Liver (tissue), 2 donors: ENCODE measurements at regions not wholly inside any gene's neighbourhood (a gene's known extent, or its start where the extent isn't known, plus 50 kb on each side); places are given as distances from the start of the nearest gene placed in this dataset.

Source experiments
- CTCF ChIP-seq: fragments of 150-350 bp; IDR thresholded peaks from 2 replicates; pipeline ENCODE4 v1.5.1; 2017; ENCODE audit warnings: improper control_type of control experiment, low read depth, low read length; ENCODE audit not compliant: missing input control
- TF ChIP-seq, protein P1 (sequence below): IDR thresholded peaks from 2 replicates; pipeline ENCODE4 v1.6.1; 2016; ENCODE audit warnings: antibody characterized with exemption
- donor health status: healthy.

DNA sequence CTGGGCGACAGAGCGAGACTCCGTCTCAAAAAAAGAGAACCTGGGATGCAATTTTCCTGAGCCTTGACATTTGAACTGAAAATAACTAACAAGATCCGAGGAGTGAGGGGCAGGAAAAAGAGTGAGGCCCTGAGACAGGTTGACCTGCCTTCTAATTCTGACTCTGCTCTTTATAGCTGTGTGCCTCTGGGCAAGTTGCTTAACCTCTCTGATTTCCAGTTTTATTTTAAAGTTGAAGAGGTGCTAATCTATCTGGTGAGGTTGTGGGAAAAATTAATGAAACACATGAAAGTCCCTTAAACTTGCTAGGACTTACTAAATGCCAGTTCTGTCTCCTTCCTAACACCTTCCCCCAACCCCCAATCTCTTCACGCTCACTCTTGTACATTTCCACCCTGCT lies 108.4 kb upstream of the MGAT5 start:
- no peak for TF ChIP-seq CTCF
- TF ChIP-seq, protein P1, sequence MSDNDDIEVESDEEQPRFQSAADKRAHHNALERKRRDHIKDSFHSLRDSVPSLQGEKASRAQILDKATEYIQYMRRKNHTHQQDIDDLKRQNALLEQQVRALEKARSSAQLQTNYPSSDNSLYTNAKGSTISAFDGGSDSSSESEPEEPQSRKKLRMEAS: no peak
